ENCODE measurements at regions not wholly inside any gene's neighbourhood (a gene's known extent, or its start where the extent isn't known, plus 50 kb on each side); places are given as distances from the start of the nearest gene placed in this dataset.

GRCh38 chr5:51286046-51286445, 97.2 kb upstream of the ISL1 start:
- DNase-seq = no peak
- Mint-ChIP-seq H3K27me3 (no peaks in the 10 kb centered on the region), H3K27ac (no peak overlapping the region), H3K36me3 (ENCODE audit: low read depth) (no peaks in the 10 kb centered on the region), H3K4me1 (ENCODE audit: low read depth) (no peaks in the 10 kb centered on the region), H3K4me3 (no peak overlapping the region), H3K9me3 (peaks cover 2% of the 10 kb centered on the region)

- H3K36me3 Mint-ChIP-seq (ENCODE audit: low read depth) = no peaks in the 10 kb centered on the region
- no peak overlapping the region for H3K4me3 Mint-ChIP-seq
- DNase-seq = no peak
- H3K27me3 Mint-ChIP-seq = no peaks in the 10 kb centered on the region
- no peak overlapping the region for H3K27ac Mint-ChIP-seq
- peaks cover 11% of the 10 kb centered on the region for H3K9me3 Mint-ChIP-seq
- H3K4me1 Mint-ChIP-seq (ENCODE audit: low read depth) = no peaks in the 10 kb centered on the region
Observed at GRCh38 chr5:51302343-51302742, 80.9 kb upstream of the ISL1 start.

- Mint-ChIP-seq H3K9me3 (peaks cover 3% of the 10 kb centered on the region), H3K4me1 (ENCODE audit: low read depth) (no peaks in the 10 kb centered on the region), H3K27me3 (no peaks in the 10 kb centered on the region), H3K4me3 (no peak overlapping the region), H3K27ac (no peak overlapping the region), H3K36me3 (ENCODE audit: low read depth) (no peaks in the 10 kb centered on the region)
- DNase-seq = no peak
Observed at GRCh38 chr5:51326844-51327243, 56.4 kb upstream of the ISL1 start.

Measured in activated T-cell treated with anti-CD3 and anti-CD28 coated beads, Interleukin-2, amount 50 U/mL, for 24 hours (primary cell).